Caco-2 (cell line): ENCODE measurements at regions not wholly inside any gene's neighbourhood (a gene's known extent, or its start where the extent isn't known, plus 50 kb on each side); places are given as distances from the start of the nearest gene placed in this dataset.

Experiments
- BruUV-seq: library from RNA; stranded (reverse); fragments of 400-500 nt; replicated peaks from 2 replicates; lab custom pipeline; 2021; lab: Mats Ljungman, UMichigan
- CTCF ChIA-PET: fragments of 300-600 bp; sonication (Branson Sonifier 250); formaldehyde crosslinking; loops from one replicate; lab custom pipeline; 2022; ENCODE audit warnings: antibody characterized with exemption; lab: Charles Lee
- POLR2A ChIA-PET: fragments of 300-600 bp; sonication (Branson Sonifier 250); formaldehyde crosslinking; loops from one replicate; lab custom pipeline; 2022; ENCODE audit warnings: antibody characterized with exemption; lab: Charles Lee
- DNase-seq, 2 experiments: peaks; one replicate each; pipeline versions ENCODE4 v3.0.0 to v3.0.0-alpha.2; 2020 to 2022
- H3K27me3 ChIP-seq: replicated peaks from 2 replicates; pipeline ENCODE4 v1.6.0; 2011; ENCODE audit warnings: low read length; ENCODE audit not compliant: control insufficient read depth, insufficient read depth
- H3K36me3 ChIP-seq: 2 replicates; pipeline ENCODE4 v1.5.1; 2011; ENCODE audit warnings: low read length; ENCODE audit not compliant: control insufficient read depth, insufficient read depth
- H3K4me1 ChIP-seq: fragments of 250-450 bp; sonication (Bioruptor Pico); 2 replicates; pipeline ENCODE4 v1.5.1; 2020; ENCODE audit warnings: mild to moderate bottlenecking
- H3K4me3 ChIP-seq: 2 replicates; pipeline ENCODE4 v1.5.1; 2011; ENCODE audit warnings: low read depth, mild to moderate bottlenecking, control low read depth, low read length
- H3K9me3 ChIP-seq: fragments of 250-450 bp; sonication (Bioruptor Pico); 2 replicates; pipeline ENCODE4 v1.5.1; 2020; ENCODE audit warnings: mild to moderate bottlenecking, moderate library complexity
- H3K27ac Mint-ChIP-seq: one replicate; pipeline ENCODE4 v1.8.0; 2022; ENCODE audit warnings: mixed read lengths; ENCODE audit not compliant: unreplicated experiment
- H3K27me3 Mint-ChIP-seq: one replicate; pipeline ENCODE4 v1.8.0; 2022; ENCODE audit warnings: mixed read lengths; ENCODE audit not compliant: insufficient read depth, unreplicated experiment
- H3K36me3 Mint-ChIP-seq: one replicate; pipeline ENCODE4 v1.8.0; 2022; ENCODE audit warnings: mild to moderate bottlenecking, mixed read lengths; ENCODE audit not compliant: insufficient read depth, unreplicated experiment
- H3K4me1 Mint-ChIP-seq: one replicate; pipeline ENCODE4 v1.8.0; 2022; ENCODE audit warnings: low read depth, mixed read lengths; ENCODE audit not compliant: unreplicated experiment
- H3K4me3 Mint-ChIP-seq: one replicate; pipeline ENCODE4 v1.8.0; 2022; ENCODE audit warnings: mild to moderate bottlenecking, moderate library complexity, mixed read lengths; ENCODE audit not compliant: unreplicated experiment
- H3K9me3 Mint-ChIP-seq: one replicate; pipeline ENCODE4 v1.8.0; 2022; ENCODE audit warnings: mixed read lengths; ENCODE audit not compliant: unreplicated experiment
- CTCF ChIP-seq, 2 experiments: fragments of 200-600 bp in 1 of 2; IDR thresholded peaks; 1 replicate in 1 of 2; 2 replicates in 1 of 2; pipeline versions ENCODE4 v1.5.1 to v1.8.0; 2011 to 2022; ENCODE audit warnings: antibody characterized with exemption in 1 of 2, control low read depth in 1 of 2, inconsistent platforms in 1 of 2, low read depth in 1 of 2, low read length in 1 of 2, mild to moderate bottlenecking in 1 of 2, moderate library complexity in 1 of 2; ENCODE audit not compliant: insufficient read depth in 1 of 2, severe bottlenecking in 1 of 2, unreplicated experiment in 1 of 2
- intact Hi-C: fragments of 100-400 bp; cut with micrococcal nuclease; formaldehyde crosslinking; loops from one replicate; pipeline ENCODE4 v1.10.0; 2022; ENCODE audit not compliant: unreplicated experiment

GRCh38 chr9:80046481-80046880 is 474.7 kb downstream of the TLE4 start:
- H3K9me3 ChIP-seq: no peaks in the 10 kb centered on the region
- ChIA-PET POLR2A (no interaction called here), CTCF (no interaction called here)
- H3K27me3 ChIP-seq: no peaks in the 10 kb centered on the region
- TF ChIP-seq CTCF (IDR thresholded peaks at IDR 0.05; ENCODE audit: insufficient read depth in 1 of 2, low read depth in 1 of 2, low read length in 1 of 2, severe bottlenecking in 1 of 2, unreplicated experiment in 1 of 2): no peak
- no peaks in the 10 kb centered on the region for H3K4me1 ChIP-seq
- H3K4me3 Mint-ChIP-seq: no peak overlapping the region
- no peaks in the 10 kb centered on the region for H3K4me1 Mint-ChIP-seq
- intact Hi-C loops: no loop called here
- no peaks in the 10 kb centered on the region for H3K27me3 Mint-ChIP-seq
- no peak for DNase-seq
- H3K36me3 ChIP-seq: no peaks in the 10 kb centered on the region
- no TSS peak for BruUV-seq
- H3K27ac Mint-ChIP-seq: no peak overlapping the region
- H3K9me3 Mint-ChIP-seq: no peaks in the 10 kb centered on the region
- no peaks in the 10 kb centered on the region for H3K36me3 Mint-ChIP-seq
- H3K4me3 ChIP-seq: no peak overlapping the region

GRCh38 chr9:80041821-80042220 is 470.1 kb downstream of the TLE4 start:
- BruUV-seq: no TSS peak
- no peaks in the 10 kb centered on the region for H3K27me3 ChIP-seq
- no peak overlapping the region for H3K4me3 ChIP-seq
- no peak for TF ChIP-seq CTCF (IDR thresholded peaks at IDR 0.05; ENCODE audit: insufficient read depth in 1 of 2, low read depth in 1 of 2, low read length in 1 of 2, severe bottlenecking in 1 of 2, unreplicated experiment in 1 of 2)
- H3K9me3 ChIP-seq: no peaks in the 10 kb centered on the region
- Mint-ChIP-seq H3K27me3 (no peaks in the 10 kb centered on the region), H3K27ac (no peak overlapping the region), H3K9me3 (no peaks in the 10 kb centered on the region), H3K4me3 (no peak overlapping the region), H3K36me3 (no peaks in the 10 kb centered on the region), H3K4me1 (no peaks in the 10 kb centered on the region)
- H3K36me3 ChIP-seq: no peaks in the 10 kb centered on the region
- no peak for DNase-seq
- intact Hi-C loops: no loop called here
- ChIA-PET POLR2A (no interaction called here), CTCF (no interaction called here)
- no peaks in the 10 kb centered on the region for H3K4me1 ChIP-seq

DNA sequence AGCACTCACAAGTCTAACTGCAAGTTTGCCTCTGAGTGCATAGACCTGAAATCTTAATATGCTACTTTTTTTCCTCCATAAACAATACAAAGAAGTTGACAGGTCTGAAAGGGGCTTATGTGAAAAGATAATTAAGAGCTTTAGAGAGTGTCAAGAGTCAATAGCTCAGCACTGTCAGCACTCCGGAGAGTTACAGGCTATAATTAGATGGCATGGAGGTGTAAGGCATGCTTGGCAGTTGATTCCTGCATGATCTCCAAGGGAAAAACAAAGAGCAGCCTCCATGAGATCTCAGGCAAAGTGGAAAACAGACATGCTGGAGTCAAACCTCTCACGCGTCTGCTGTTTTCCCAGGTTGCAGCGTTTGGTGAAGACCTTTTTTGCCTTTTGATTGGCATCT is 468.7 kb downstream of the TLE4 start:
- Mint-ChIP-seq H3K4me3 (no peak overlapping the region), H3K9me3 (no peaks in the 10 kb centered on the region), H3K27me3 (no peaks in the 10 kb centered on the region), H3K27ac (no peak overlapping the region), H3K36me3 (no peaks in the 10 kb centered on the region), H3K4me1 (no peaks in the 10 kb centered on the region)
- no peak overlapping the region for H3K4me3 ChIP-seq
- no peak for TF ChIP-seq CTCF (IDR thresholded peaks at IDR 0.05; ENCODE audit: insufficient read depth in 1 of 2, low read depth in 1 of 2, low read length in 1 of 2, severe bottlenecking in 1 of 2, unreplicated experiment in 1 of 2)
- no peaks in the 10 kb centered on the region for H3K4me1 ChIP-seq
- no TSS peak for BruUV-seq
- no peaks in the 10 kb centered on the region for H3K9me3 ChIP-seq
- H3K36me3 ChIP-seq: no peaks in the 10 kb centered on the region
- no peak for DNase-seq
- intact Hi-C loops: no loop called here
- no peaks in the 10 kb centered on the region for H3K27me3 ChIP-seq
- CTCF ChIA-PET: no interaction called here
- POLR2A ChIA-PET: no interaction called here
